HFF-Myc (cell line): ENCODE measurements at regions not wholly inside any gene's neighbourhood (a gene's known extent, or its start where the extent isn't known, plus 50 kb on each side); places are given as distances from the start of the nearest gene placed in this dataset.

Experiments
- DNase-seq: peaks from one replicate; pipeline ENCODE4 v3.0.0-alpha.2; 2011; ENCODE audit warnings: low read depth; ENCODE audit errors: extremely low read depth
- H3K4me3 ChIP-seq: replicated peaks from 2 replicates; pipeline ENCODE4 v1.5.1; 2011; ENCODE audit warnings: low read depth, mild to moderate bottlenecking, control low read depth, low read length
- TF ChIP-seq, protein P1 (sequence below): IDR thresholded peaks from 2 replicates; pipeline ENCODE4 v1.5.1; 2012; ENCODE audit warnings: mild to moderate bottlenecking, low read depth, low read length, control low read depth; ENCODE audit errors: missing control alignments

DNA sequence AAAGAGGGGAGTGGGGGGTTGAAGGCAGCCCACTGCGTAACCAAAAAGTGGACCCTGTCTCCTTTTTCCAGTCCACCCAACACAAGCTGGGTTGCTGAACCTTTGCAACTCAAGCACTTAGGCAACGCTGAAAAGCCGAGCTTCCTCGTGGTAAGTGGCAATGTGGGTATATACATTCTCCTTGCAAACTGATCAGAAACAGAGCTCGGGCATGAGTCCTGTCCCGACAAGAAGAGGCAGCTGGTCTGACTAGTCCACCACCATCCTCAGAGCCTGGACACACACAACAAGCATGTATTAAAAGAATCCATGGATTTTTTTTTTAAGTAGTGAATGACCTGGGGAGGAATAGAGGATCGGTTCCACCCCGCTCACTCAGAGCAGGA is 240.6 kb upstream of the ZNF507 start:
- H3K4me3 ChIP-seq, result no peak overlapping the region
- no peak for DNase-seq
- TF ChIP-seq, protein P1, sequence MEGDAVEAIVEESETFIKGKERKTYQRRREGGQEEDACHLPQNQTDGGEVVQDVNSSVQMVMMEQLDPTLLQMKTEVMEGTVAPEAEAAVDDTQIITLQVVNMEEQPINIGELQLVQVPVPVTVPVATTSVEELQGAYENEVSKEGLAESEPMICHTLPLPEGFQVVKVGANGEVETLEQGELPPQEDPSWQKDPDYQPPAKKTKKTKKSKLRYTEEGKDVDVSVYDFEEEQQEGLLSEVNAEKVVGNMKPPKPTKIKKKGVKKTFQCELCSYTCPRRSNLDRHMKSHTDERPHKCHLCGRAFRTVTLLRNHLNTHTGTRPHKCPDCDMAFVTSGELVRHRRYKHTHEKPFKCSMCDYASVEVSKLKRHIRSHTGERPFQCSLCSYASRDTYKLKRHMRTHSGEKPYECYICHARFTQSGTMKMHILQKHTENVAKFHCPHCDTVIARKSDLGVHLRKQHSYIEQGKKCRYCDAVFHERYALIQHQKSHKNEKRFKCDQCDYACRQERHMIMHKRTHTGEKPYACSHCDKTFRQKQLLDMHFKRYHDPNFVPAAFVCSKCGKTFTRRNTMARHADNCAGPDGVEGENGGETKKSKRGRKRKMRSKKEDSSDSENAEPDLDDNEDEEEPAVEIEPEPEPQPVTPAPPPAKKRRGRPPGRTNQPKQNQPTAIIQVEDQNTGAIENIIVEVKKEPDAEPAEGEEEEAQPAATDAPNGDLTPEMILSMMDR, result no peak

DNA sequence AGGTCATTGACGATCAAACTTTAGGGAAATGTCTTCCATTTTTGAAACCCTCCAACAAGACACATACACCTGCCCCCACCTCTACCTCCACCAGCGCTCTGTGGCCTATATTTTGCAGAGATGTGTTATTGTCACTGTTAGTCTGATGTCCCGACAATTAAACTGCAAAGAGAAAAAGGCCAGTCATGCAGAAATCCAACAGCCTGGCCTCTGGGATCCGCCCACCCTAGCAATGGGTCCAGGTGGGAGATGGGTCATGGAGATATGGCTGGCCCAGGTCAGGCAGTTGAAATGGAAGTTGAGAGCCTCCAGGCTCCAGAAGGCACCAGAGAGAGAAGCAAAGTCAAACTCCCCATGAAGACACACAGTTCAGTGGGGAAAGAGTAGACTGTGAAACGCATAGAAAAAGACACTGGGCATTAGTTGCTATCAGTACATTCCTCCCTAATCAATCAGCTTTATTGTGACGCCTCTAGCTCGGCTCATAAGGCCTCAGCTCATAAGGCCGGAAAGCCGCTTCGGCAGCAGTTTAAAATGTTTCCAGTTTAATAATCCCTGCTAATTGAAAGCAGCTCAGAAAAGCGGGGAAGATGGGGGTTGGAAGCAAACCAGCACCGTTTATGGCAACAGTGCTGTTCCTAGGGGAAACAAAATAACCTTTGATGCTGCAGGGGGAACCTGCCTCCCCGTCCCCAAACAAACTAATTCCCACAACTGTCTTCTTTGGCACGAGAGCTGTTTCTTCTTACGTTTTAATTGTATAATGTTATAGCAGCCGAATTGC is 239.7 kb upstream of the ZNF507 start:
- TF ChIP-seq, protein P1, result no peak
- DNase-seq, result no peak
- H3K4me3 ChIP-seq, result no peak overlapping the region

DNA sequence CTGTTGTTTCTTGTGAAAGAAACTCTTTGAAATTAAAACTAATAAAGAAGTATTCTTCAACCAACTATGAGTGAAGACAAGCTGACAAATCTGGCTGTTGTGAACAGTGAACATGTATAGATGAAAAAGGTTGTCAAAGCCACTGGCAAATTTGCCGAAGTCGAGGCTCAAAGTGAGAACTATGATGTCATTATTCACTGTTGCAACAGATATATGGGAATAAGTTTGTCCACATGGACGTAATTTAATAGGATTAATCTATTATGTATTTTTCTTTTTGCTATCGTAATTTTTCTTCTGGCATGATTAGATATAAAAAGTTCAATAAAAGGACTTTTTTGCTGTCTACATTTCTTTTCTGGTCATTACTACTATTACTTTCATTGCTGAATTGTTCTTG is 223.2 kb upstream of the ZNF507 start:
- TF ChIP-seq, protein P1, result no peak
- DNase-seq, result no peak
- H3K4me3 ChIP-seq, result no peak overlapping the region

DNA sequence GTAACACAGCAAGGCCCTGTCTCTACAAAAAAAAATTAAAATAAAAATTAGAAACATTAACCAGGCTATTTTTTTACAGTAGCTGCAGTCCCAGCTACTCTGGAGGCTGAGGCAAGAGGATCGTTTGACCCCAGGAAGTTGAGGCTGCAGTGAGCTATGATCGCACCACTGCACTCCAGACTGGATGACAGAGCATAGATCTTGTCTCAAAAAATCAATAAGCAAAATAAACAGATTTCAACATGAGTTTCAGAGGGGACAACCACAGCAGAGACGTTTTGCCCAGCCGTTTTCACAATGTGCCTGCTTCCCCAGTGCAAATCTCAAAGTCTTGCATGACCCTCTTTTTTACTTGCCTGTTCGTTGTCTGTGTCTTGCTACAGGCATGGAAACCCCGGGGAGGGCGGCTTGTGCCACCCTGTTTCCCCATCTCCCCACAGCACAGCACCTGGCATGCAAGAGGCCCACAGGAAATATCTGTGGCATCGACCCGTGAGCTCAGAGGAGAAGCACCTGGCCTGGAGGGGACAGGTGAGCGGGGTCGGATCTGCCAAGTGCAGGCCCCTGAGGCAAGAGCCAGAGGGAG is 222.0 kb upstream of the ZNF507 start:
- TF ChIP-seq, protein P1, result no peak
- DNase-seq, result no peak
- H3K4me3 ChIP-seq, result no peak overlapping the region

DNA sequence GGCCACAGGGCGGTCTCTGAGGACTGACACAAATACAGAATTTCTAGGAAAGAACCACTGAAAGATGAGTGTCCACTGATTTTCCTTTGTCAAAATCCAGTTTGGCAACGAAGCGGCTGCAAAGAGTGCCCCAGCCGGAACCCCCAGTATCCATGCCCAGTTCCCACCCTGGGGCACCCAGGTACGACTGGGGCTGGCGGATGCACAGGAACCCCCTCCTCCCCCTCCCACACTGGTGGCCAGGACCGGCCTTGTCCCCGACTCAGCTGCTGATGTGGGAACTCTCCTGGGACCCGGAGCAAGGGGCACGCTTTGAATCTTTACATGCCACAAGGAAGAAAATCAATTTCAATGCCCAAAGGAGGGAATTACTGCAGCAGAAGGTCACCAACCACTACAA is 220.8 kb upstream of the ZNF507 start:
- no peak overlapping the region for H3K4me3 ChIP-seq
- DNase-seq, result no peak
- TF ChIP-seq, protein P1, result no peak

DNA sequence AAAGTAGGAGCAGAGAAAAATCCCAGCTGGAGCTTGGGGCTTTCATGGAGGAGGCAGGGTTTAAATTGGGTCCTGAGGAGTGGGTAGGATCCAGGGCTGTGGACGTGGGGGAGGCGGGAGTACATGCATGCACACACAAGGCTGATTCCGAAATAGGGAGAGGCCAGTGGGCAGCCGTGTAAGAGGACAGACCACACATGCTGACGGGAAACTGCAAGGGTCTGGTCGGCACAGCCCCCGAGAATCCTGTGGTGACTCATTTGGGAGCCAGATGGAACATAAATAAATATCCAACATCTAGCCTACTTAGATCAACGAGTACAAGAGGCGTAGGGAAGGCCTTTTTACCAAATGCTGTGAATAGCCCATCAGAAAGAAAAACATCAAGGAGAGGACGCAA is 216.3 kb upstream of the ZNF507 start:
- TF ChIP-seq, protein P1, result no peak
- H3K4me3 ChIP-seq, result no peak overlapping the region
- no peak for DNase-seq

DNA sequence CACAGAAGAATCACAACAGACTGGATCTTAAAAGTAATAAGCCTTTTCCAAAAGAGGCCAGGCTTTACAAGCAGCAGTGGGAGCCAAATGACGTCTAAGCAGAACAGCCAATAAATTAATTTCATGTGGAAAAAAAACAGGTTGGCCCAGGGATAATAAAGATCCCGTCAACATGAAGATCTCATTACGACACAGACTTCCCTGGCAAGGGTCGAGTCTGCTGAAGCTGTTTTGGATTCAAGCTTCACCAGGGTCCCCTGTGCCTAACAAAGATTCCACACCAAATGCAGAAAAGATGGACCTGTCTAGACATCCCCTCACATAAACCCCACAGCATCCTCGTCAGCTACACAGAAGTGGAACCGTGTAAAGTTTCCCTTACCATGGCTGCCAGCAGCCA is 215.1 kb upstream of the ZNF507 start:
- no peak overlapping the region for H3K4me3 ChIP-seq
- DNase-seq, result no peak
- TF ChIP-seq, protein P1, result no peak
